ENCODE measurements at regions not wholly inside any gene's neighbourhood (a gene's known extent, or its start where the extent isn't known, plus 50 kb on each side); places are given as distances from the start of the nearest gene placed in this dataset.

- no peak for TF ChIP-seq CTCF (conservative IDR thresholded peaks at IDR 0.05; ENCODE audit: low read length)
- no peak for TF ChIP-seq EZH2phosphoT487 (IDR thresholded peaks at IDR 0.05; ENCODE audit: borderline replicate concordance, low read depth, low read length)
Measured at GRCh38 chr9:74322661-74323314, 174.3 kb upstream of the RORB start.

All from OCI-LY7 (cell line).